OCI-LY1 (cell line): ENCODE measurements at regions not wholly inside any gene's neighbourhood (a gene's known extent, or its start where the extent isn't known, plus 50 kb on each side); places are given as distances from the start of the nearest gene placed in this dataset.

ENCODE experiments used
- CTCF ChIP-seq: fragments of 200-600 bp; sonication (generic), shearing (Covaris generic); IDR thresholded peaks from 2 replicates; pipeline ENCODE4 v1.5.1; 2017; ENCODE audit warnings: mild to moderate bottlenecking, antibody characterized with exemption, low read length, moderate library complexity, mixed read lengths
- EZH2 ChIP-seq: fragments of 200-600 bp; sonication (generic), shearing (Covaris generic); IDR thresholded peaks from 2 replicates; pipeline ENCODE4 v1.8.0; 2017; ENCODE audit warnings: borderline replicate concordance, mixed run types, mild to moderate bottlenecking, antibody characterized with exemption, low read length, moderate library complexity, mixed read lengths

- no peak for TF ChIP-seq CTCF
- TF ChIP-seq EZH2, result no peak
Measured at GRCh38 chr16:16930309-16931000, 540.3 kb downstream of the XYLT1 start.
